Endothelial cell of umbilical vein (primary cell): ENCODE measurements at regions not wholly inside any gene's neighbourhood (a gene's known extent, or its start where the extent isn't known, plus 50 kb on each side); places are given as distances from the start of the nearest gene placed in this dataset.

Experiments
- BruUV-seq: library from RNA; stranded (reverse); fragments of 400-500 nt; replicated peaks from 2 replicates; lab custom pipeline; 2021; lab: Mats Ljungman, UMichigan
- CTCF ChIA-PET: fragments of 300-600, 350-600 bp; sonication (Branson Sonifier 250); formaldehyde crosslinking; loops from one replicate; lab custom pipeline; 2021; ENCODE audit warnings: antibody characterized with exemption, inconsistent platforms; lab: Charles Lee
- POLR2A ChIA-PET: fragments of 300-600, 350-600 bp; sonication (Branson Sonifier 250); formaldehyde crosslinking; loops from one replicate; lab custom pipeline; 2021; ENCODE audit warnings: antibody characterized with exemption, inconsistent platforms; lab: Charles Lee
- DNase-seq: peaks from one replicate; pipeline ENCODE4 v3.0.0-alpha.2; 2011; ENCODE audit warnings: low read depth, low spot score
- FAIRE-seq: peaks from 2 replicates; lab custom pipeline; 2011; peaks lifted over from hg19 to GRCh38; lab: Jason Lieb, UNC
- H2AFZ ChIP-seq: 2 replicates; pipeline ENCODE4 v1.6.0; 2012; ENCODE audit warnings: low read depth, low read length, control low read depth, inconsistent platforms
- H3K27ac ChIP-seq: 2 replicates; pipeline ENCODE4 v1.5.1; 2011; ENCODE audit warnings: low read depth, mild to moderate bottlenecking, control low read depth, low read length, moderate library complexity; ENCODE audit not compliant: insufficient read depth
- H3K27me3 ChIP-seq, 2 experiments: 2 replicates each; pipeline versions ENCODE4 v1.6.0 to v1.6.1; 2011; ENCODE audit warnings: low read length in 2 of 2, mixed read lengths in 1 of 2; ENCODE audit not compliant: control insufficient read depth in 2 of 2, insufficient read depth in 2 of 2
- H3K36me3 ChIP-seq, 2 experiments: 2 replicates in 1 of 2; 3 replicates in 1 of 2; pipeline ENCODE4 v1.5.1; 2011; ENCODE audit warnings: low read length in 2 of 2, mild to moderate bottlenecking in 1 of 2, moderate library complexity in 1 of 2; ENCODE audit not compliant: control insufficient read depth in 2 of 2, insufficient read depth in 2 of 2; ENCODE audit errors: extremely low read depth in 1 of 2
- H3K4me1 ChIP-seq: 3 replicates; pipeline ENCODE4 v1.5.1; 2011; ENCODE audit warnings: mild to moderate bottlenecking, low read length; ENCODE audit not compliant: control insufficient read depth, insufficient read depth; ENCODE audit errors: extremely low read depth
- H3K4me2 ChIP-seq: 2 replicates; pipeline ENCODE4 v1.6.1; 2011; ENCODE audit warnings: low read length, control low read depth, mixed read lengths; ENCODE audit not compliant: insufficient read depth
- H3K4me3 ChIP-seq, 3 experiments: fragments of 200-600 bp in 1 of 3; sonication (generic), shearing (Covaris generic) in 1 of 3; replicated peaks in 1 of 3; 2 replicates each; pipeline ENCODE4 v1.5.1; 2011 to 2016; ENCODE audit warnings: control low read depth in 3 of 3, low read length in 3 of 3, mild to moderate bottlenecking in 2 of 3, inconsistent platforms in 1 of 3, low read depth in 1 of 3, moderate library complexity in 1 of 3; ENCODE audit not compliant: insufficient read depth in 1 of 3
- H3K79me2 ChIP-seq: 2 replicates; pipeline ENCODE4 v1.6.0; 2012; ENCODE audit warnings: low read length, inconsistent platforms; ENCODE audit not compliant: control insufficient read depth, insufficient read depth
- H3K9ac ChIP-seq: replicated peaks from 2 replicates; pipeline ENCODE3; 2011; ENCODE audit warnings: low read length, control low read depth; ENCODE audit not compliant: insufficient read depth; ENCODE audit errors: extremely low read depth
- H3K9me1 ChIP-seq: replicated peaks from 3 replicates; pipeline ENCODE4 v1.6.0; 2011; ENCODE audit warnings: mild to moderate bottlenecking, low read length; ENCODE audit not compliant: control insufficient read depth, insufficient read depth; ENCODE audit errors: extremely low read depth
- H3K9me3 ChIP-seq: replicated peaks from 2 replicates; pipeline ENCODE4 v1.5.1; 2012; ENCODE audit warnings: low read length, inconsistent platforms; ENCODE audit not compliant: control insufficient read depth, insufficient read depth
- H4K20me1 ChIP-seq: replicated peaks from 2 replicates; pipeline ENCODE3; 2011; ENCODE audit warnings: mild to moderate bottlenecking, low read length; ENCODE audit not compliant: control insufficient read depth, insufficient read depth; ENCODE audit errors: extremely low read depth
- FOS ChIP-seq: IDR thresholded peaks from 2 replicates; pipeline ENCODE4 v1.6.1; 2011; ENCODE audit warnings: mild to moderate bottlenecking, low read length, moderate library complexity, borderline replicate concordance; ENCODE audit not compliant: insufficient read depth
- GATA2 ChIP-seq: IDR thresholded peaks from 2 replicates; pipeline ENCODE4 v1.7.0; 2011; ENCODE audit warnings: low read depth, mild to moderate bottlenecking, moderate library complexity, mixed read lengths, low read length; ENCODE audit not compliant: insufficient read length, insufficient read depth
- JUN ChIP-seq: IDR thresholded peaks from 2 replicates; pipeline ENCODE4 v1.6.1; 2011; ENCODE audit warnings: borderline replicate concordance, low read depth; ENCODE audit not compliant: insufficient read length, insufficient read depth
- MYC ChIP-seq: IDR thresholded peaks from one replicate; pipeline ENCODE4 v1.6.1; 2011; ENCODE audit warnings: mild to moderate bottlenecking, low read depth, low read length
- POLR2A ChIP-seq: IDR thresholded peaks from 2 replicates; pipeline ENCODE4 v1.6.1; 2012; ENCODE audit warnings: low read depth, mild to moderate bottlenecking, control low read depth, low read length
- POLR2AphosphoS5 ChIP-seq: IDR thresholded peaks from 2 replicates; pipeline ENCODE4 v1.6.1; 2012; ENCODE audit warnings: low read depth, mild to moderate bottlenecking, control low read depth, low read length, moderate library complexity; ENCODE audit not compliant: insufficient read depth
- dilution Hi-C: fragments of 300-500 bp; cut with MboI; formaldehyde crosslinking; loops from one replicate; pipeline ENCODE4 v1.15.0; 2019; ENCODE audit warnings: low sequenced_read_pairs; ENCODE audit not compliant: extremely low pct_ligation_motif_present
- intact Hi-C: fragments of 100-400 bp; cut with micrococcal nuclease; formaldehyde crosslinking; loops from one replicate; pipeline ENCODE4 v1.10.0; 2022
- TF ChIP-seq, protein P1 (sequence below), 2 donors: IDR thresholded peaks; 1 replicate in 1 of 2; 2 replicates in 1 of 2; pipeline ENCODE4 v1.5.1; 2011; ENCODE audit warnings: low read length in 2 of 2, mild to moderate bottlenecking in 2 of 2, moderate library complexity in 2 of 2, control low read depth in 1 of 2, inconsistent platforms in 1 of 2, low read depth in 1 of 2; ENCODE audit not compliant: insufficient read depth in 1 of 2; ENCODE audit errors: extremely low read depth in 1 of 2
- TF ChIP-seq, protein P2 (sequence below): IDR thresholded peaks from 2 replicates; pipeline ENCODE4 v1.6.1; 2011; ENCODE audit not compliant: insufficient read depth, insufficient read length

DNA sequence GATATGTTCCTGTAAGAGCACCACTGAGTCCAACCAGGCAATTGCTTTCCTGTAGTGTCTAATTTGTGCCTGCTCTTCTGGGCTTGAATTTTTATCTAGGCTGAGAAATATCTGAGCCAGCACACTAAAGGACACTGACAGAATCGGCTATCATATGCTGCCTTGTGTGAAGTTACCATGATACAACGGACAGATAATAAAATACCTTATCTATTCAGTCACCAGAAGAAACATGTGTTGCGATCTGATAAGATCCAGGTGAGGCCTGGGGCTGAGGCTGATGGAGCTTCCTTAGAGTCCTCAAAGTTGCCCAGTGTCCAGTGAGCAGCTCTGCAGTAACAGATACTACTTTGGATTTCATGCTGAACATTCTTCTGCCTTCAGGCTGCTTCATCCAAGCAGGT lies 111.8 kb downstream of the ZNF518B start:
- H3K4me1 ChIP-seq, result no peaks in the 10 kb centered on the region
- dilution Hi-C loops, result no loop called here

More for the DNA sequence above, 111.8 kb downstream of the ZNF518B start:
- H3K4me3 ChIP-seq, result no peak overlapping the region
- TF ChIP-seq, protein P1, sequence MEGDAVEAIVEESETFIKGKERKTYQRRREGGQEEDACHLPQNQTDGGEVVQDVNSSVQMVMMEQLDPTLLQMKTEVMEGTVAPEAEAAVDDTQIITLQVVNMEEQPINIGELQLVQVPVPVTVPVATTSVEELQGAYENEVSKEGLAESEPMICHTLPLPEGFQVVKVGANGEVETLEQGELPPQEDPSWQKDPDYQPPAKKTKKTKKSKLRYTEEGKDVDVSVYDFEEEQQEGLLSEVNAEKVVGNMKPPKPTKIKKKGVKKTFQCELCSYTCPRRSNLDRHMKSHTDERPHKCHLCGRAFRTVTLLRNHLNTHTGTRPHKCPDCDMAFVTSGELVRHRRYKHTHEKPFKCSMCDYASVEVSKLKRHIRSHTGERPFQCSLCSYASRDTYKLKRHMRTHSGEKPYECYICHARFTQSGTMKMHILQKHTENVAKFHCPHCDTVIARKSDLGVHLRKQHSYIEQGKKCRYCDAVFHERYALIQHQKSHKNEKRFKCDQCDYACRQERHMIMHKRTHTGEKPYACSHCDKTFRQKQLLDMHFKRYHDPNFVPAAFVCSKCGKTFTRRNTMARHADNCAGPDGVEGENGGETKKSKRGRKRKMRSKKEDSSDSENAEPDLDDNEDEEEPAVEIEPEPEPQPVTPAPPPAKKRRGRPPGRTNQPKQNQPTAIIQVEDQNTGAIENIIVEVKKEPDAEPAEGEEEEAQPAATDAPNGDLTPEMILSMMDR (IDR thresholded peaks at IDR 0.05; ENCODE audit: extremely low read depth in 1 of 2, insufficient read depth in 1 of 2, low read depth in 1 of 2, low read length in 2 of 2), result no peak
- TF ChIP-seq, protein P2, sequence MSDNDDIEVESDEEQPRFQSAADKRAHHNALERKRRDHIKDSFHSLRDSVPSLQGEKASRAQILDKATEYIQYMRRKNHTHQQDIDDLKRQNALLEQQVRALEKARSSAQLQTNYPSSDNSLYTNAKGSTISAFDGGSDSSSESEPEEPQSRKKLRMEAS, result no peak
- TF ChIP-seq POLR2A (no peak), MYC (no peak), FOS (no peak), JUN (no peak), POLR2AphosphoS5 (no peak), GATA2 (no peak)
- BruUV-seq, result no TSS peak
- H3K79me2 ChIP-seq, result no peaks in the 10 kb centered on the region
- intact Hi-C loops, result no loop called here
- H3K27me3 ChIP-seq, result peaks cover 0 to 2% of the 10 kb centered on the region in 2 experiments
- DNase-seq (no peak), FAIRE-seq (no peak)
- H3K9ac ChIP-seq, result no peak overlapping the region
- ChIA-PET CTCF (no interaction called here), POLR2A (no interaction called here)
- no peaks in the 10 kb centered on the region for H3K9me1 ChIP-seq
- H3K36me3 ChIP-seq, result no peaks in the 10 kb centered on the region
- H3K27ac ChIP-seq, result no peak overlapping the region
- H2AFZ ChIP-seq, result no peak overlapping the region
- H3K9me3 ChIP-seq, result no peaks in the 10 kb centered on the region
- no peak overlapping the region for H3K4me2 ChIP-seq
- H4K20me1 ChIP-seq, result no peaks in the 10 kb centered on the region
